Right kidney (tissue), 1 donor: ENCODE measurements at regions not wholly inside any gene's neighbourhood (a gene's known extent, or its start where the extent isn't known, plus 50 kb on each side); places are given as distances from the start of the nearest gene placed in this dataset.

Source experiments
- DNase-seq: peaks from one replicate; pipeline ENCODE4 v3.0.0-alpha.2; 2016

DNA sequence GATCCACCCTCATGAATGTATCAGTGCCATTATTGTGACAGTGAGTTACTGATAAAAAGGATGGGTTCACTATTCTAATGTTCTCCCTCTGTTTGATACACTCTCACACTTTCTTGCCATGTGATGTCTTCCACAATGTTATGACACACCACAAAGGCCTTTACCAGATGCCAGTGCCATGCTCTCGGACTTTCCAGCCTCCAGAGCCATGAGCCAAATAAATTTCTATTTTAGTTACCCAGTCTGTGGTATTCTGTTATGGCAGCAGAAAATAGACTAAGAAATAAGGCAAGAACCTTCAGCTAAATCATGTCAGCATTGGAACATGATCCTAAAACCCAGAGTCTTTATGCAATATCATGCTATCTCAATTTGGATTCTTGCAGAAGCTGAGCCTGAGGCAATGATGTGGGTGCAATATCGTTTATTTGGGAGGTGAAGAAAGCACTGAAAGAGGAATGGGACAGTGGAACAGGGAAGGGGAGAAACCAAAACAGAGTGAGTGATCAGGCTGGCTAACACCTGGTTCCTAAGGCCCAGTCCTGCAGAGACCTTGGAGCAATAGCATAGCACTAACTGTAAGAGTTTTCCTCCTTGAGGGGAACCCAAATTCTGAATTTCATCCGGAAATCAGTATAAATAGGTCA is 130.4 kb upstream of the LRFN2 start:
- no peak for DNase-seq

DNA sequence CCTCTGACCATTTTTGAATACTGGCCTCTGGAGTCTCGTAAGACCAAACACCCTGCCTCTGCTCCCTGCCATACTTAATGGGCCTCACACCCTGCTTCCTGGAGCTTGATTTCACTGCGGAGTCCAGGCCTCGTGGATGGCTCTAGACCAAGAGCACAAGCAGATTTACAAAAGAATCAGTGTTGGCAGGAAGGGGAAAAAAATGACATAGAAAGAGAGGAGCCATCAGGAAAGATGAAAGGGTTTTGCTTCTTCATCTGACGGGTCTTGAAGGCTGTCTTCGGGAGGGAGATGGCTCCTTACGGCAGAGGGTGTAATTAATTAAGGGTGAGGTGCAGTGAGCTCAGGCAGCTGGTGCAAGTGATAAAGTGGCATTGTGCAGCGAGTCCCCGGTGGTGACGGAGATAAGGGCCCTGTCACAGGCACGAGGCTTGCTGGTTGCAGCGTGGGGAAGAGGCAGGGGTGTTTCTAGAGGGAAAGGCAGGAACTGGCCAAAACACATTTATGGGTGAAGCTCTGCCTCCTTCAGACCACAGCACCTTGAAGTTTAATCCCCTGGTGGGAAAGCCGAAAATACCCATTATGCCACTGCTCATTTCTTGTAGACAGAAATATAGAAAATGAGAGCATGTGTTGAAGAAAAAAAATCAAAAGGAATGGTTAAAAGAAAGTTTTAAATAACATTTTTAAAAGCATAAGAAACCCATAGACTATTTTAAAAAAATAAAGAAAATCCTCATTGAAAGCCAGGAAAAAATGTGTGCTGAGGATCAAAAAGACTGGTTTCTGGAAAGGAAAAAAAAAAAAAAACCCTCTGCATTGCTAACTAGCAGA is 128.6 kb upstream of the LRFN2 start:
- no peak for DNase-seq

DNA sequence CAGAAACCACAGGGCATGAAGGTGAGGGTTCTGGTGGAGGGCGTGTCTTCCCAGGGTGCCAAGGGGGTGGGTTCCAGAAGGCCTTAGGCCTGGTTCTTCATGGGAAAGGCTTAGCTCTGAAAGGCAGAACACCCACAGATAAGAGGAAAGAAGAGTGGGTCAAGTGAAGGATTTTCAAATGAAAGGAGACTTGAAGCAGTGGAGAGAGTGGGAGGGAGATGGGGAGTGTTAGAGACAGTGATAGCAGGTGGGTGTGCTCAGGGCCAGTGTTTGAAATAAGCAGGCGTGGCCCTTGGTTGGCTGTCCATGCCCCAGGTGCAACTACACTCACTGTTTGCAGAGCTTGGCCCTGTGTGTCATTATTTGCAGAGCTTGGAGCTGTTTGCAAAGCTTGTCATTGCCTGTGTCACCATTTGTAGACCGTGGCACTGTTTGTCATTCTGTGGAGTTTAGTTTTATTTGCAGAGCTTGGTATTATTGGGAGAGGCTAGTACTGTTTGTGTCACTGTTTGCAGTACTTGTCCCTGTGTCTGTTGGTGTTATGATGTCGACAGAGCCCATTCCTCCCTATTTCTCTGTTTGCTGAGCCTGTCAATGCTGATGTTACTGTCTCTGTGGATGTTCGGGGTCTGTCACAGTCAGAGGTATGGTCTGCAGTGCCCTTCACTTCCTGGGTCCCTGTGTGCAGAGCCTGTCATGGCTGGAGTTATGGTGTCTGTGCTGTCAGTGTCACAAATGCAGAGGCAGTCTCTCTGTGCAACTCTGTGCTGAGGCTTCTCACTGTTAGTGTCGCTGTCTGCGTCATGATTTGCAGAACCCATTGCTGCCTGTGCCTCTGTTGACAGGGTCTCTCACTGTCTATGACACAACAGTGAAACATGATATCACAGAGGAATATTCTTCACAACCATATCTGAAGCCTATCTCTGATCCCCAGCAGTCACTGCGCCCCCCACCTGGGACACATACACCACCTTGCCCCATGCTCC is 127.7 kb upstream of the LRFN2 start:
- no peak for DNase-seq

DNA sequence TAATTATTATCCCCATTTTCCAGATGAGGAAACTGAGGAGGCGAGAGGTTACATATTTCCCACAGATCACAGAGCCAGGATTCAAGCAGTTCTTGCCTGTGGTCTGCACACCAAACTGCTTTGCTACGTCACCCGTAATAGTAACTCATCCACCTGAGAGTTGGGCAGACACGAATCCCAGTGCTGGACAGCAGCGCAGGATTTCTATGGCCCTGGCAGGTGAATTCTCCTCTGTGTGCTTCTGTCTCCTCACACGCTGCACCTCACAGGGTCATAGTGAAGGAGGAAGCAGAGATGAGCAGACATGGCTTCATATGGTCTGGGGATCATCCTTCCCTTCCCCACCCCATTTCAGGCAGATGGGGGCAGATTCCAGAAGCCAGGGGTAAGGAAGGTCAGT is 127.0 kb upstream of the LRFN2 start:
- DNase-seq = no peak

DNA sequence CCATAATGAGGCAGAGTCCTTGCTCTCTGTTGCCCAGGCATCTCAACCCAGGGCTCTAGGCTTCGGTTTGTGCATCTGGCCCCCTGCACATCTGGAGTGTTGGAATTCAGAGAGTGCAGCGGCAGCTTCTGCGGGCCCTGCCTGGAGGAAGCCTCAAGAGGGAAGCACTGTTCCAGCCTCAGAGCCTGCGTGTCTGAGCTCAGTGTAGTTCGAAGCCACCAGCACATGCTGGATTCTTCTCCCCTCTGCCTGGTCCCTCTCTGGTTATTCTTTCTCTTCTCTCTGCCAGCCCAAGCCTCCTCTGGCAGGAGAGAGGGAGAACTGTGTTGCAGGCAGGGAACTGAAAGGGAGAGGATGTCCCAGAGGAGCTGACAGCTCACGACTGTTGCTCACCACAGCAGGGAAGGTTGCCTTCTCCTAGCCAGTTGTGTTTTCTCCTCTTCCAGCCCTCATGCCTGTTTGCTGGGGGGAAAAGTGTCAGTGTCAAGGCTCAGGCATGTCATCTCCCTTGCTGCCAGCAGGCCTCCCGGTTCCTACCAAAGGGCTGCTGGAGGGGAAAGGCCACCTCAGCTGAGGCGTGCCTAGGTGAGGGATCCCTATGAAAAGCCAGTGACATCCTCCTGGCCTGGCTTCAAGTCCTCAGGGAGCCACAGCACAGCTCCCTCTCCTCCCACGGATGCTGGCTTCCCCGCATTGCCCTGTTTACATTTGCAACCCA is 126.0 kb upstream of the LRFN2 start:
- DNase-seq = no peak

DNA sequence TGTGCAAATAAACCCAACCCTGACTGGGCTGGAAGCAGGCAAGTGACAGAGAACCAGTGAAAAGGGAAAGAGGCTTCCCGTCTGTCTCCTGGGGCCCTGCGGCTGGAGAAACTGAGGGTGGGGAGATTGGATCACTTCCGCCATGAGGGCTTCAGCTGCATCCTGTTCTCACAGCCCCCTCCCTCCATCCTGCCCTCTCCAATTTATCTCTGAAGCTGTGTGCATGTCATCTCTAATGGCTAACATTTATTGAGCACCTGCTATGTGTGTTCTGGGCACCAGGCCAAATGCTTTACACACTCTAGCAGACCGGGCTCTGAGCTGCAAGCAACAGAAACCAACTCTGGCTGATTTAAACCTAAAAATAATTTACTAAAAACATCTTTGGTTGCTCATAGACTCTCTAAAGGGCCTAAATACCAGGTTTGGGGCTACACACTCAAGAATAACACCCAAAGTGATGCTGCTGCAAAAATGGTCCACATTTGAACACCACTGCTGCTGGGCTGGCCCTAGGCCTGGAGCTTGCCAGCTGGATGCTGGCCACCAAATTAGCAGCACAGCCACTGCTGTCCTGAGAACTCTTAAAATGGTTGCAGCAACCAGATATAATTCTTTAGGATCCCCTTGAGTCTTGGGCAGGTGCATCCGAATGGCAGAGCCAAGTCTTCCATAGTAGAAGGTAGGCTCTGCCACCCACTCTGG is 123.6 kb upstream of the LRFN2 start:
- no peak for DNase-seq

DNA sequence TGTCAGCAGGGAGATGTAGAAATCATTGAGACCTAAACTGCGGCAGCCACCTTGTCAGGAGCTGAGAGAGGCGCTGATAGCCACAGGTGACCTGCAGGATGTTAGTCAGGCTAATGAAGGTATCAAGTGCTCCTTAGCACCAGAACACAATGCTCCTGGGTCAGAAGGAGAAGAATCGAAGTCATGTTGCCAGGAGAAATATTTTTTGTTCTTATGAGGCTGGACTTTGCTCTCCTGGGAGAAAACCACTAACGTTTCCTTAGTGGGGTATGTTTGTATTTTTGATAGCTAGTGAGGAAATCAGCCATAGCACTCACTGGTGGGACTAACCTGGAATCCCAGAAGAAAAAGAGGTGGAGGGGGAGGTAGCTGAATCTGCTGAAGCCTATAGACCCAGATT is 120.9 kb upstream of the LRFN2 start:
- no peak for DNase-seq

DNA sequence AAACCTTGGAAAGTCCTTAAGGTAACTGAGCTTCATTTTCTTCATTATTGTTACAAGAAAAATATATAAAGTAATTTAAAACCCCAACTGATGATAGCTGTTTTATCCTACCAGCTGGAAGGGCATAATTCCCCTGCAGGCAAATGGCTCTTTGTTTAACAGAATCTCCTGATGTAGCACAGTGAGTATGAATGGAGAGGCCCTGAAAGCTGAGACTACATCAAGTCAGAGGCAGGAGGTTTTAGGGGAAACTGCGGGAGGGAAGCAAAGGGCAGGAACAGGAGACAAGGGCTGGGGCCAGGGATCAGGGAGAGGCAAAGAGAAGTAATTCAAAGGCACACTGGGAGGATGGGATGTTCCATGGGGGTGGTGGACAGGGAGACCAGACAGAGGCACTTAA is 119.0 kb upstream of the LRFN2 start:
- no peak for DNase-seq

DNA sequence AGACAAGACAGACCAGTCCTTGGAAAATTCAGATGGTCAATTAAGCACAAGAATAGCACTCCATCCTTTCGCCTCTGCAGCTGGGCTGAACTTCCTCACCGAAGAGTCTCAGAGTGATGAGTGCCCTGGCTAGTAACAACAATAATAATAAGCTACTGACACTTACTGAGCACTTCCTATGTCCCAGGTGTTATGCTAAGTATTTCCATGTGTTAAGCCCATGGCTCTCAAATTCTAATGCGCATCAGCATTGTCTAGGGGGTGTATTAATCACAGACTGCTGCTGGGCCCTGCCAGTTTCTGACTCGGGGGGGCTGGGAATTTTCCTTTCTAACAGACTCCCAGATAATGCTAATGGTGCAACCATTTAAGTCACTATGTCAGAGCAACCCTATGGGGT is 118.2 kb upstream of the LRFN2 start:
- no peak for DNase-seq

DNA sequence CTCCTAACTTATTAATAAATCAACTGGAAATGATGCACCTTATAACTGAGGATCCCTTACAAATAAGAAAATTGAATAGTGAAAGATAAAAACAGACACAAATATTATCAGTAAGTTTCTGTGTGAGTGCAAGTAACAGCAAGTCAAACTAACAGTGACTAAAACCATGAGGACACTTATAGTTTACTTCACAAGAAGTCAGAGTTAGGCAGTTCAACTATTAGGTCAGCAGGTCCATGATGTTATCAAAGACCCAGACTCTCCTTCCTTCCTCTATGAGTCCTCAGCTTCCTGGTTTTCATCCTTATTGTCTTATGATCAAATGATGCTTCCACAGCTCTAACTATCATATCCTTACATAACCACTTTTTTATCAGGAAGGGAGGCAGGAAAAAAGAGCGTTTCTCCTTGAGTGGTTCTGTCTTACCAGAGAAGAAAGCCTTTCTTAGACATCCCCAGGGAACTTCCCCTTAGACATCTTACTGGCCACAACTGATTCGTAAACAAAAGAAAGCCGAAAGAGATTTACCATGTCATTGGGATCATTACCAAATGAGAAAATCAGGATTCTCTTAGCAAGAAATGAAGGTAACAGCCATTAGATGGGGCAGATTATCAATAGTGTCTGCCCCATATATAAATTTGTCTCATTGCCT is 114.3 kb upstream of the LRFN2 start:
- DNase-seq = no peak

DNA sequence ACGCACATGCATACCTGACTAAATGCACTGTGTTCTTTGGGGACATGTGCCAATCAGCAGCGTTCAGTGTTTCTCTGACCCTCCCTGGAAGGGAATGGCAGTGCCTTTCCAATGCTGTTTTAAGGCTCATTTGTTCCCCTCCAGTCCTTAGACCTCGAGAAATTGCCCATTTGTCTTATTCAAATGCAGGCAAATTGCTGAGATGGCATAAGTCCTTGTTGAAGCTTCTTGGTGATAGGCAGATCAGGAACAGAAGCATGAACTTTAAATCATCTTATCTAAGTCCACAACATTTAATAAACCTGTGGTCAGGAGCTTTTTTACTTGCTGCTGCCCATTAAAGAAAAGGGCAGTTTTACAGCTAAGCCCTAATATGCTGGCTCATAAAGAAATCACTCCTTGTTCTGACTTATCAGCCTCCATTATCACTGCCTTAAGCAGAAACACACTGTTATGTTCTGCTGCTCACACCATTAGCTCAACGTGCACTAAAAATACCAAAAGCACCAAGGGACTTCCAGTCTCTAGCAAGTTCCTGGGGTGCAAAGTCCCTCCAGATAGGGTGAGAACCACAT is 112.9 kb upstream of the LRFN2 start:
- no peak for DNase-seq

DNA sequence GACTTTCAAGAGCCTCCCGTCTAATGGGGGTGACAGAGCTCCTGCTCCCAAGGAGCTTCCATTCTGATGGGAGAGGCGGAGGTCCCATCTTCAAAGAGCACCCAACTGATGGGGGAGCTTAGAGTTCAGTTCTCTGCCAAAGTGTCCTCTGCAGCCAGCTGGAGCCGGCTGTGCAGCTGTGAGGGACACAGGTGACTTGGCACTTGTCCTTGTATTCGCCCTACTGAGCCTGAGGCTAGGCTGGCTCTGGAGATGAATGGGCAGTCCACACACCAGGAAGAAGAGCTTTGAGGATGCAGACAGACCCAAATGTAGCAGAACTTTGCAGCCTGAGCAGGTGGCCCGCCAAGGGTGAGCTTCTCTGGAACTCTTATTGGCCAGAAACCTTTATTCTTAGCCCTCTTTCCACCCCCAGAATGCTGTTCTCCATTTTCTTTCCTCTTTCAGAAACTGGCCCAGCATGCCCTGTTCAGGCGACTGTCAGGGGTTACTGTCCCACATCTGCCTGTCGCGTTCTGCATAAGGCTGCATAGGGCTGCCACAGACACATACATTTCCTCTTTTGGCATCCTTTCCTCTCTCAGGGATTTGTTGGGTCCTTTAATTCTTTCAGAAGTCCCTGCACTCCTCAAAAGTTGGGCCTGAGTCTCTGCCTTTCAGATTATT is 108.7 kb upstream of the LRFN2 start:
- DNase-seq = no peak

DNA sequence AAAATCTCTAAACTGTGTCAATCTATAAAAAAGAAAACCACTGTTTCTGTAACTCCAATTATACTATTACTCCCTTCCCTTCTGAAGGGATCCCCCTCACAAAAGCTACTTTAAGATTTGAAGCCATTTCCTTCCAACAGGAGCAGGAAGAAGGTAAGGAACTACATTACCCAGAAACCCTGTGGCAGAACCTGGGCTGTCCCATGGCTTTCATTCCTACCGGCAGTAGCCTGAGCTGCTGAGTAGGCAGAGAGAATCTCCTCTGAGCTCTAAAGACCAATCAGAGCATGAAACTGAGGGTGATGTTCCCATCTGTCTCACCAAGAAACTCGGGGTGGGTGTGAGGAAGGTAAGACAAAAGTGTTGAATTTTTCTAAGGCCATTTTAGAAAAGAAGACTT is 108.0 kb upstream of the LRFN2 start:
- DNase-seq = no peak

DNA sequence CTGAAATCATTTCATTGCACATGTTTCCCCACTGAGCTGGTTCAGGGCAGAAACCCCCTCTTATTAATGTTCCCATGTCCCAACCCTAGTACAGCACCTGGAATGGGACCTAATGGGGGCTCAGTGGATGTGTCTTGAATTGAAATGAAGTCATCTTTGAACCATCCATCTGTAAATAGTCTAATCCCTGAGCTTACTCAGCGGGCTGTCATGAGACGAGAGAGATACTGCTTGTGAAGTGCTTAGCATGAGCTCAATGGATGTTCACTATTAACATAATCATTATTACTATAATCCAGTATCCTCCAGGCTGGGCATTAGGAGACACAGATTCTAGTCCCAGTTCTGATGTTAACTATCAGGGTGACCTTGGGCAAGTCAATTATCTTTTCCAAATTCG is 106.6 kb upstream of the LRFN2 start:
- DNase-seq = no peak

DNA sequence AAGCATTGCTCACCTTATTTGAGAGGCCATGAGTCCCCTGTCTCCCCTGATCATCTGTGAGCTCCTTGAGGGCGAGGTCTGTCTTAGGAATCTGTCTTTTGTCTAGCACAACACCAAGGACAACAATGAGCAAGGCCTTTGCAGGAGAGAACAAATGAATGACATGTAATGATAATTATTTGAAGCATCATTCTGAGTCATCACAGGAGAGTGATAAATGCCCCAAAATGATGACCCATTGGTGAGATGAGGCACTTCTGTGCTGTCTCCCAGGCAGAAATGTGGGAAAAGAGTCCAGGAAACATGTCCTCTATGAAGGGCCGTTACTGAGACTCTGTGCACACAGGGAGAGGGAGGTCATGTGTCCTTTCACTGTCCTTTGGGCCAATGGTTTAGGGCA is 105.2 kb upstream of the LRFN2 start:
- no peak for DNase-seq

DNA sequence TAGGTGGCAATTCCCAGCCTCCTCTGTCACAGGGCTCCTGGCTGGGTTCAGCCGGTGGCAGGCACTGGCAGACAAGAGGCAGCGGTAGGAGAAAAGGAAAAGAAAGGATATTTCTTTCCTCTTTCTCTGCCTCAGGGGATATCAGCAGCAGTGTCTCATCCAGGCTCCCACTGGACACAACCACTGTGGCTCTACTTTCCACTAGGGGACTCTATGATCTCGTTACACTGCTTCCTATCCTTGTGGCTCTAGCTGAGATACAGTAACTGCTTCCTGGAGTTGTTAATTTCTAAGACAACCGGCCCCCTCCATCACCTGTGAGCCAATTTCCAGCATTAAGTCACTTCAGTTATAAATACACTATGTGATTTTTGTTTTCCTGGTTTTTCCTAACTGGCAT is 102.0 kb upstream of the LRFN2 start:
- DNase-seq = no peak

DNA sequence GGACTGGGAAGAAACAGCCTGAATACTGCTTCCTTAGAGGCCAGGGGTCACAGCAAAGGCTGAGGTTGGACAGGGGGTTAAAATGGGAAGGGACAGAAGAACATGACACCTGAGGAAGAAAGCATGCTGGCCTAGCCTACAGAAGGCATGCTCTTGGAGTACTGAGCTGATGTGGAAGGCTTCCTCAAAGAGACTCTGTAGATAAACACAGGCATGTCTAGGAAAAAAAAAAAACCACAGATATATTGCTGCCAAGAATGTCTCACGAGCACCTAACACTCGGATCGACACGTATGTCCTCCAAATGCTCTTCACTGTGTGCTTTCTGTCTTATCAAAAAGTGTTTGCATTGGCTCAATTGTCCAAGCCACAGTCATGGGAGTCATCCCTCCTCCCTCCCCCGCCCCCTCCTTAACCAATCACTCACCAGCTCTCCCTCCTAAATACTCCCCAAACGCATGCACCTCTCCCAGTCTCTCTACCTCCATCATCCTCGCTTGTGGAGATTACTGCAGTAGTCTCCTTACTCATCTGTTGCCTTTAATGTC is 101.1 kb upstream of the LRFN2 start:
- no peak for DNase-seq

DNA sequence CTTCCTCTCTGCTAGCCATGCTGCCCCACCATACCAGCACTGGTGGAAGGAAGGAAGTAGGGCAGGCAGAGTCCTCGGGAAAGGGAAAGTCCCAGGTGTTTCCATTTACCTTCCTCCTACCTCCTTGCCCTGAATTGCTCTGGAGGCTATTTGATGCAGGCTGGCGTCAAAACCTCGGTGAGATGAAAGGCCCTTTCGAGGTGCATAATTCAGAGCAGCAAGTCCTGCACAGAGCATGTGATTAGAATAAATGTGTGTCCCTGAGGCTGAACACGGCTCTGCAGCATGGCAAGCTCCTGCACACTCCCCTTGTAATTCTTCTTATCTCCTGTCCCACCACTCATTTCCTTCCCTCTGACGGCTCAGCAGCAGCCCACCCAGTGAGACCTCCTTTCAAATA is 98.7 kb upstream of the LRFN2 start:
- DNase-seq = no peak

DNA sequence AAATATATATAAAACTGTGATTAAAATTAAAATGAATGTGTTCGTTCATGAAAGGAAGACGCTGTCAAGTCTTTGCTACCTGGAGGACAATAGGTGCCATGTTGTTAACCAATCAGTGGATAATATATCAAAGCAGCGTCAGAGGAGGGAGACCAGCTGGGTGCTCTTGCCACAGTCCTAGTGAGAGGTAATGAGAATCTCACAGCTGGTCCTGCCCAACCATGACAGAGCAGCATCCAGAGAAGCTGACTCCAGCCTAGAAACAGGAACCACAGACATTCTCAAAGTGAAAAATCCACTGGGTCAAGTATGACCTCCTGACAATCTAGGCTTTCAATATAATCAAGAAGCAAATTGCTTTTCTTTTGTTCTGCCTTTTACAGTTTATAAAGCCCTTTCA is 94.5 kb upstream of the LRFN2 start:
- no peak for DNase-seq

DNA sequence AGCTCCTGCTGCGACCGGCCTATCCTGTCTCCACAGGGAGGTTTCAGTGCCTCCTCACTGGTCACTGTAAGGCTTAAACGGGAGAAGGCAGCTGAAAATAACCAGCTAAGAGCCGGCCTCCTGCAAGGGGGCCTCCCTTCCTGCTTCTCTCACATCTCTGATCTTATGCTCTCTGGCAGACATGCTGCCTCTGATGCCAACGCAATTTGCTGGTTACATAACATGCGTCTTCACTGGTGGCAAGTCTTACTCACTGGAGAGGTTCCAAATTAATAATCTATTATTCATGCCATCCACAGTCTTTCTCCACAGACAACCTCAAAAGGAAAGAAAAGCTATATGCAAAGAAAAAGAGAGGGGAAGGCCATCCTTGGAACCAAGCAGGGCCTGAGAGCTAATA is 91.8 kb upstream of the LRFN2 start:
- DNase-seq = no peak
